Brain pericyte (primary cell): ENCODE measurements at regions not wholly inside any gene's neighbourhood (a gene's known extent, or its start where the extent isn't known, plus 50 kb on each side); places are given as distances from the start of the nearest gene placed in this dataset.
"Not testable (repeated sequence)": the region's sequence is repeated elsewhere in the genome, so short reads cannot be mapped to it uniquely, and the experiment has no call there.

Experiments used
- DNase-seq: peaks from one replicate; pipeline ENCODE4 v3.0.0-alpha.2; 2012; ENCODE audit warnings: low read depth, low spot score

DNA sequence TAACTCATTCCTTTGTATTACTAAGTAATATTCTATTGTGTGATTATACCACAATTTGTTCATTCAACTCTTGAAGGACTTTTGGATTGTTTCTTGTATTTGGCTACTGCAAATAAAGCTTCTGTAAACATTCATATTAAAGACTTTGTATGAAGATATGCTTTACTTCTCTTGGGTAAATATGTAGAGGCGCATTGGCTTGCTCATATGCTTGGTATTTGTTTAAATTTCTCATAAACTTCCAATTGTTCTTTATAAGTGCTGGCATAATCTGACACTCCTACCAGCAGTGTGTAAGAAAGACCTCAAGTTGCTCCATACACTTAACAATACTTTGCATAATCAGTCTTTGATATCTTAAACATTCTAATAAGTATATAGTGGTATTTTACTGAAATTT lies 792.8 kb upstream of the LRRTM1 start:
- DNase-seq, result no peak

DNA sequence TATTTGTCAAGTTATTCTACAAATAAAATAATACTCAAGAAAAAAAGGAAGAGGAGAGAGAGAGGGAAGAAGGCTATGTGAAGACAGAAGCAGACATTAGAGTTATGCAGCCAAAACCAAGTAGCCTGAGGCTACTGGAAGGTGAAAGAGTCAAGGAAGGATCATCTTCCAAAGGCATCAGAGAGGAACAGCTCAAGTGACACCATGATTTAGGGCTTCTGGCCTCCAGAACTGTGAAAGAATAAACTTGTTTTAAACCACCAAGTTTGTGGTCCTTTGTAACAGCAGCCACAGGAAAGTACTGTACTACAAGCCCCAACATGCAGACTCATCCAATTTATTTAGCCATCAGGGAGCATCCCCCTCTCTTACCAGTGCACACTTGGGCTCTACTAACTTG lies 788.5 kb upstream of the LRRTM1 start:
- no peak for DNase-seq

GRCh38 chr2:81087646-81088045 lies 783.1 kb upstream of the LRRTM1 start:
- DNase-seq, result no peak

DNA sequence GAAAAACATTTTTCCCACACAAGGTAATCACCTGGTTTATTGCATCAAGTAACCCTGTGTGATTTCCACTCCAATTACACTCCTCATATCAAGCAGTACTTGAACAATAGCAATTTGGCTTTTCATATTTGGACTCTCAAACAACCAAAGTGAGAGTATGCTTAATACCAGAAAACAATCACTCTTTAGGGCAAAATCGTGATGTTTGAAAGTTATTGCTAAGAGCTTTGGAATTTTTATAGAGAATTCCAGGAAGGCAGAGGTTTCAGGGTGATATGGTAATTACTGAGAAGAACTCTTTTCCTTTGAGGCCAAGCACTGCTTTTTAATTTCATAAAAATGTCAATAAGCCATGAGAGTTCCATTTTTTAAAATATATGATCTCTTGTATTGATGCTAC lies 779.5 kb upstream of the LRRTM1 start:
- no peak for DNase-seq

DNA sequence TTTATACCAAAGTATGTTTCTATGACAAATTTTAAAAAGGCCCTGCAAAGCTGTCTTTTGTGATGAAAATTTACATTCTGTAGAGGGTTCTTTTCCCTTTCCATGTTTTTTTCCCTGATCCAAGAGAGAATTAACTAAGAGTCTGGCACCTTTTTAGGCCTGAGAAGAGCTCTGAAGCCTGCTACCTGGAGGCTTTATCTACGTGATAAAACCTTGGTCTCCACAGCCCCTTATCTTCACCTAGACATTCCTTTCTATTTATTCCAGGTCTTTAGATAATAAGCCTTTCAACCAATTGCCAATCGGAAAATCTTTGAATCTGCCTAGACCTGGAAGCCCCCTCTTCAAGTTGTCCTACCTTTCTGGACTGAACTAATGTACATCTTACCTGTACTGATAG lies 774.1 kb upstream of the LRRTM1 start:
- no peak for DNase-seq

DNA sequence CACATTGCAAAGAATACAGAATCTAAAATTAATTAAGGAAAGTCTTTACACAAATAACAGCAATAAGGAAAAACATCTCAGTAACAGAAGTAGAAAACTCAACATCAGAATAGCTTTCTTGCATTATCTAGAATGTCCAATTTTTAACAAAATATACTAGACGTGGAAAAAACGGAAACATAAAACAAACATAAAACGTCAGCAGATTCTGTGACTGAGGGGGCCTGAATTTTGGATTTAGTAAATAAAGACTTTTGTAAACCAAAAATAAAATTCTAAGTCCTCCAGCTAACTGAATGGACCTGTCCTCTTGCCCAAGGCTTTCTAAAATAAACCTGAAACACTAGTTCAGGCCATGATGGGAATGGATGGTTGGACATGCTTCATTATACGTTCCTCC lies 773.5 kb upstream of the LRRTM1 start:
- no peak for DNase-seq

GRCh38 chr2:81077396-81077795 lies 772.8 kb upstream of the LRRTM1 start:
- DNase-seq, result no peak

GRCh38 chr2:81073412-81073811 lies 768.9 kb upstream of the LRRTM1 start:
- DNase-seq, result no peak

- no peak for DNase-seq
Observed at GRCh38 chr2:81068144-81068543, 763.6 kb upstream of the LRRTM1 start.

- no peak for DNase-seq
Observed at GRCh38 chr2:81061016-81061415, 756.5 kb upstream of the LRRTM1 start.

- no peak for DNase-seq
Observed at GRCh38 chr2:81050580-81051095, 746.1 kb upstream of the LRRTM1 start.

DNA sequence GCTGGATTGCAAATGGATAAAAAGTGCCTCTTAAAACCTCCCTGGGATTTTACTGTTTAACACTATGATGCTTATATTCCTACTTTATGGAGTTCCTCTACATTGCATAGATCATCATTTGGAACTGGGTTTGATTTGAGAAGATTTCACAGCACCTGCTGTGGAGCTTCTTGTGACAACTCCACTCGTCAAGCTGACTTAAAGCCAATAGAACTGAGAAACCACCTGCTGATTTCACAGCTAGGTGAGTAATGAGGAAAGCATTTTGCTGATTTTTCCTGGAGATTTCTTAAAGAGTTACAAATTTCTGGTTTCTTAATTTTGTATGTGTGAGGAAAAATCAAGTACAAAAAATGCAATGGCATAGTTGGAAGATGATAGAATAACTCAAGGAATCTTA lies 739.1 kb upstream of the LRRTM1 start:
- no peak for DNase-seq

GRCh38 chr2:81007104-81007503 lies 702.6 kb upstream of the LRRTM1 start:
- no peak for DNase-seq

DNA sequence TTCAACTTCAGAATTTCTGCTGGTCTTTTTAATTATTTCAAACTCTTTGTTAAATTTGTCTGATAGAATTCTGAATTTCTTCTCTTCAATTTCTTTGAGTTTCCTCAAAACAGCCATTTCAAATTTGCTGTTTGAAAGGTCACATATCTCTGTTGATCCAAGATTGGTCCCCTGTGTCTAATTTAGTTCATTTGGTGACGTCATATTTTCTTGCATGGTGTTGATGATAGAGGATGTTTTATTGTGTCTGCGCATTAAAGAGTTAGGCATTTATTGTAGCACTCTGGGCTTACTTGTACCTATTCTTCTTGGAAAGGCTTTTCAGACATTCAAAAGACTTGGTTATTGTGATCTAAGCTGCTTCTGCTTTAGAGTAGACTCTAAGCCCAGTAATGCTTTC lies 698.4 kb upstream of the LRRTM1 start:
- no peak for DNase-seq

GRCh38 chr2:80987466-80987865 lies 682.9 kb upstream of the LRRTM1 start:
- no peak for DNase-seq

GRCh38 chr2:80969900-80970299 lies 665.3 kb upstream of the LRRTM1 start:
- no peak for DNase-seq

DNA sequence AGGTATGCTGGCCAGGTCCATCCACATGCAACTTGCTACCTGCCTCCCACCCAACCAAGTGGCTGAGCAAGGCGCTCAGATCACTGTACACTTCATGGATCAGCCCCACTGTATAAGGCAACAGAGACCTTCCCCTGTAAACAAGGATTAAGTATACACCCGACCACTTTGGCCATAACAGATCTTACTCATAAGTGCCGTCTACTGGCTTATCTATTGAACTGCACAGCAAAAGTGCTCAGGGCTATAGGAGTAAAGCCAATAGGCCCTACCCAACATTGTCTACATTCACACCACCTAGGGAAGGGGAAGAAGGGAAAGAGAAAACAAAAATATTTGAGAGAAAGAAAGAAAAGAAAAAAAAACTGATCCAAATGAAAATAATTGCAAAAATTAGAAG lies 663.9 kb upstream of the LRRTM1 start:
- DNase-seq, result no peak

- no peak for DNase-seq
Observed at GRCh38 chr2:80947601-80948130, 643.1 kb upstream of the LRRTM1 start.

DNA sequence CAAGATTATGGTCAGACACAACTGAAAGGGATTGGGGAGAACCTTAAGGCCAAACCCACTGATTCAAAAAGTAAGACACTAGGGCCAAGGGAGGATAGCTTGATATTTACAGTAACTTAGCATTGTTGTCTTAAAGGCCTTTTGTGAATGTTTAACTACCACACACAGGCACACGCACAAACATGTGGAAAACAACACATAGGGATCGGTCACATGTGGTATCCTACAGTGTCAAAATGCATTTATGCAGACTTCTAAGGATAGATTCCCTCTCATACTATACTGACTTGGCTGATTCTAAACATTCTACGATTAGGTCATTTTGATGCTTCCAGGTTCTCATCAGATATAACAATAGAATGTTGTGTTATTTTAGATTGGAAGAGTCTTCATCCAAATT lies 638.9 kb upstream of the LRRTM1 start:
- no peak for DNase-seq

GRCh38 chr2:80942766-80943165 lies 638.2 kb upstream of the LRRTM1 start:
- no peak for DNase-seq

DNA sequence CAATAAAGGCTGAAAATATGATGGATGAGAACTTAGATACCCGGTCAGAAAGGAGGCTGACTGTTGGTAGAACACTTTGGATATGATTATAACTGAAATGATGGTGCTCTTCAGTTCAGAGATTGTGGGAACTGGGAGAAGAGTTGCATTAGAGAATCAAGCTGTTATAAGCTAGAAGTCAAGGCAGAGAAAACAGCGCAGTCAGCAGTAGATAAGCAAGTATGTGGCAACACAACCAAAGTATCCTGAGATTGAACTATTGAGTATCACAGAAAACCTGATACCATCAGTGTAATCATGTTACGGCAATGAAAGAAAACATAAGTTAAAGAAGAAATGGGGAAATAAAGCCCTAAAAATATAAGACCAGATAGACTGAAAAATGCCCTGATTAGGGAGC lies 633.9 kb upstream of the LRRTM1 start:
- no peak for DNase-seq

DNA sequence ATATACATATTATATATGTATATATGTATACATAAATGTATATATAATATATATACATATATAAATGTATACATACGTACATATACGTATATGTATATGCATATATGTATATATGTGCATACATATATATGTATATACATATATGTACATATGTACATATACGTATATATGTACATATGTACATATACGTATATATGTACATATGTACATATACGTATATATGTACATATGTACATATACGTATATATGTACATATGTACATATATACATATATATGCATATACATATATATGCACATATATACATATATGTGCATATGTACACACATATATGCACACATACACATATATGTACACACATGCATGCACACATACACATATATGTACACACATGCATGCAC lies 627.3 kb upstream of the LRRTM1 start:
- DNase-seq, result not testable (repeated sequence)

DNA sequence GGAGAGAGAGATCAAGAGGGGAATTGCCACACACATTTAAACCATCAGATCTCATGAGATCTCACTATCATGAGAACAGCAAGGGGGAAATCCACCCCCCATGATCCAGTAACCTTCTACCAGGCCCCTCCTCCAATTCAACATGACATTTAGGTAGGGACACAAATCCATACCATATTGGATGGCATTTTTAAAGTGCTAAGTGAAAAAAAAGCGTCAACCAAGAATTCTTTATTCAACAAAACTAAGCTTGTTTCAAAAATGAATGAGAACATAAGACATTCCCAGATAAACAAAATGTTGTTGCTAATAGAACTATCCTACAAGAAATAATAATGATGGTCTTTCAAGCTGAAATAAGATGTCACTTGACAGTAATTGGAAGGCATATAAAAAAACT lies 626.2 kb upstream of the LRRTM1 start:
- DNase-seq, result no peak

DNA sequence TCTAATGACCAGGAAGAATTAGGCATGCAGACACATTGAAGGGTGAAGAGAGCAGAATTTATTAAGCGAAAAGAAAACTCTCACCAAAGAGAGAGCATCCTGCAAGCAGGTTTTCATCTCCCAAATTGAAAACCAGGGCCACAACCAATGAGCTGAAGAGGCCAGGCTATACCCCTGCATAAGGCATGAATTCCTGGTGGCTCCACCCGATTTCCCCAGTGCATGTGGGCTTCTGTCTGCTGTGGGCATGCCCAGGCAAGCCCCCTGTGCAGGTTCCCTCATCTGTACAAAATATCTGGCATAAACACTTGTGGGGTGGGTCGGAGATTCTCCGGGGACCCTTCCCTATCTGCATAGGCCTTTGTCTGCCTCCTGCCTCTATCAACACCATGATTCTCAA lies 621.6 kb upstream of the LRRTM1 start:
- no peak for DNase-seq
